Suprapubic skin (tissue), 4 donors: ENCODE measurements at regions not wholly inside any gene's neighbourhood (a gene's known extent, or its start where the extent isn't known, plus 50 kb on each side); places are given as distances from the start of the nearest gene placed in this dataset.

Source experiments
- DNase-seq, 2 donors: peaks; one replicate each; pipeline ENCODE4 v3.0.0-alpha.2; 2019; ENCODE audit warnings: low spot score in 2 of 2
- H3K27ac ChIP-seq: fragments of 200-600 bp; sonication (generic); one replicate; pipeline ENCODE4 v1.5.1; 2019
- H3K27me3 ChIP-seq: fragments of 200-600 bp; sonication (generic); one replicate; pipeline ENCODE4 v1.5.1; 2019
- H3K36me3 ChIP-seq: fragments of 200-600 bp; sonication (generic); one replicate; pipeline ENCODE4 v1.5.1; 2019
- H3K4me1 ChIP-seq: fragments of 200-600 bp; sonication (generic); one replicate; pipeline ENCODE4 v1.5.1; 2019
- H3K4me3 ChIP-seq: fragments of 200-600 bp; sonication (generic); one replicate; pipeline ENCODE4 v1.5.1; 2019; ENCODE audit warnings: mild to moderate bottlenecking
- H3K9me3 ChIP-seq: fragments of 200-600 bp; sonication (generic); one replicate; pipeline ENCODE4 v1.5.1; 2019
- EP300 ChIP-seq: sonication (generic); formaldehyde crosslinking; IDR thresholded peaks from one replicate; pipeline ENCODE4 v1.6.1; 2017; ENCODE audit warnings: antibody characterized with exemption
- POLR2A ChIP-seq, 2 donors: fragments of 450-650 bp; IDR thresholded peaks; one replicate each; pipeline ENCODE4 v1.6.1; 2017; ENCODE audit warnings: antibody characterized with exemption in 2 of 2, mild to moderate bottlenecking in 2 of 2, moderate library complexity in 2 of 2
- POLR2AphosphoS5 ChIP-seq, 3 donors: sonication (generic); formaldehyde crosslinking; IDR thresholded peaks; one replicate each; pipeline ENCODE4 v1.6.1; 2017; ENCODE audit warnings: antibody characterized with exemption in 3 of 3
- WGBS: methylation state at CpG from one replicate; pipeline ENCODE4 v1.1.5; 2018; 5-methylcytosine and 5-hydroxymethylcytosine counted together
- TF ChIP-seq, protein P1 (sequence below), 2 donors: fragments of 200-600 bp in 1 of 2; fragments of 450-650 bp in 1 of 2; sonication (generic) in 1 of 2; IDR thresholded peaks; one replicate each; pipeline ENCODE4 v1.5.1; 2016 to 2019; ENCODE audit warnings: antibody characterized with exemption in 2 of 2, mild to moderate bottlenecking in 1 of 2, moderate library complexity in 1 of 2

DNA sequence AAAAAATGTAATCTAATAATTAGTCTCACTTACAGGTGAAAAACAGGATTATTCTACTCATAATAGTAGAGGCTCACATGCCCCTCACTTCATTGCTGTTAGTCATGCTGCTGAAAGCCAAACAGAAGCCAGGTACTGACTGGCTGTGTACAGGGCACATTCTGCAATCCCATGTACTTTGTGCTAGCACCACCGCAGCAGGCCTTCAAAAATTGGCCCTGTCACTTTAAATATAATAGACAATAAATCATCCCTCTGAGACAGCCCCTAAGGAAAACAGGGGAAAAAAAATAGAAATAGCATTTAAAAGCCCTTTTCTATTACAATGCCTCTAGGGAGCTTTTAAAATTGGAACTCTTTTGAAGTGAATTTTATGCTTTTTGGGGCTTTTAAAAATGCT, 723.8 kb downstream of the TUSC7 start:
- H3K27me3 ChIP-seq = no peaks in the 10 kb centered on the region
- no peaks in the 10 kb centered on the region for H3K36me3 ChIP-seq
- H3K9me3 ChIP-seq = no peaks in the 10 kb centered on the region
- TF ChIP-seq POLR2AphosphoS5 (IDR thresholded peaks at IDR 0.05) = no peak
- TF ChIP-seq, protein P1, sequence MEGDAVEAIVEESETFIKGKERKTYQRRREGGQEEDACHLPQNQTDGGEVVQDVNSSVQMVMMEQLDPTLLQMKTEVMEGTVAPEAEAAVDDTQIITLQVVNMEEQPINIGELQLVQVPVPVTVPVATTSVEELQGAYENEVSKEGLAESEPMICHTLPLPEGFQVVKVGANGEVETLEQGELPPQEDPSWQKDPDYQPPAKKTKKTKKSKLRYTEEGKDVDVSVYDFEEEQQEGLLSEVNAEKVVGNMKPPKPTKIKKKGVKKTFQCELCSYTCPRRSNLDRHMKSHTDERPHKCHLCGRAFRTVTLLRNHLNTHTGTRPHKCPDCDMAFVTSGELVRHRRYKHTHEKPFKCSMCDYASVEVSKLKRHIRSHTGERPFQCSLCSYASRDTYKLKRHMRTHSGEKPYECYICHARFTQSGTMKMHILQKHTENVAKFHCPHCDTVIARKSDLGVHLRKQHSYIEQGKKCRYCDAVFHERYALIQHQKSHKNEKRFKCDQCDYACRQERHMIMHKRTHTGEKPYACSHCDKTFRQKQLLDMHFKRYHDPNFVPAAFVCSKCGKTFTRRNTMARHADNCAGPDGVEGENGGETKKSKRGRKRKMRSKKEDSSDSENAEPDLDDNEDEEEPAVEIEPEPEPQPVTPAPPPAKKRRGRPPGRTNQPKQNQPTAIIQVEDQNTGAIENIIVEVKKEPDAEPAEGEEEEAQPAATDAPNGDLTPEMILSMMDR (IDR thresholded peaks at IDR 0.05) = no peak
- TF ChIP-seq POLR2A (IDR thresholded peaks at IDR 0.05) = no peak
- TF ChIP-seq EP300 = no peak
- no peak overlapping the region for H3K27ac ChIP-seq
- no peak for DNase-seq
- no peak overlapping the region for H3K4me3 ChIP-seq
- WGBS = 28% methylated on average over 1 of the region's 1 CpG
- H3K4me1 ChIP-seq = no peaks in the 10 kb centered on the region

DNA sequence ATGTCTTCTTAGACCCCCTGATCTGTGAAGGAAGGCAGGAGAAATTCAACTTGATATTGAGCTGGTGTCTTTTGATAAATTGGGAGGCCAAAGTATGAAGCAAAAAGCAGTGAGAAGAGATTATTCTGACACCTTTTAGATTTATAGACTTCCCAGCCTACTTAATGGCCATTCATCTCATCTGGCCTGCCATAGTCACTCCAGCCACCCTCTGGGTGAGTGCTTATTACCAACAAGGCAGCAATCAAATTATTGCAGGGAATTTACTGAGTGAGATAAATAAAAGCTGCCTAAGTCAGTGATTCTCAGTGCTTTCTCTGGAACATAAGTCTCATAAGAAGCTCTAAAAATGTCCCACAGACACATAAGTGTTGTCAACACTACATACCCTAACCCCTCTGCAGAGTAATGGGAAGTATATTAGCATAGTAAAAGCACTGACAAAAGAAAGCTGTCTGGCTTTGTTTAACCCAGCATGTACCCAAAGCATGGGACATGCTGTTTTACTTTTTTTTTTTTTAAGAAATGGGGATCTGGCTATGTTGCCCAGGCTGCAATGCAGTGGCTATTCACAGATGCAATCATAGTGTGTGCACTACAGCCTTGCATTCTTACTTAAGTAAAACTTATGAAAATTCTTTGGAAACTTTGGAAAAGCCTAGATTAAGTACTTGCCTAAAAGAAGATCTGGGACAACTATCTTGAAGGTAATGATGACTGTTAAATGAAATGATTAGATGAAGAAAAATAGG, 725.3 kb downstream of the TUSC7 start:
- Histone ChIP-seq H3K27ac (no peak overlapping the region), H3K36me3 (no peaks in the 10 kb centered on the region), H3K4me3 (no peak overlapping the region), H3K9me3 (no peaks in the 10 kb centered on the region), H3K27me3 (no peaks in the 10 kb centered on the region), H3K4me1 (no peaks in the 10 kb centered on the region)
- TF ChIP-seq POLR2AphosphoS5 (IDR thresholded peaks at IDR 0.05) (no peak), EP300 (no peak), POLR2A (IDR thresholded peaks at IDR 0.05) (no peak)
- TF ChIP-seq, protein P1 (IDR thresholded peaks at IDR 0.05) = no peak
- DNase-seq = no peak

DNA sequence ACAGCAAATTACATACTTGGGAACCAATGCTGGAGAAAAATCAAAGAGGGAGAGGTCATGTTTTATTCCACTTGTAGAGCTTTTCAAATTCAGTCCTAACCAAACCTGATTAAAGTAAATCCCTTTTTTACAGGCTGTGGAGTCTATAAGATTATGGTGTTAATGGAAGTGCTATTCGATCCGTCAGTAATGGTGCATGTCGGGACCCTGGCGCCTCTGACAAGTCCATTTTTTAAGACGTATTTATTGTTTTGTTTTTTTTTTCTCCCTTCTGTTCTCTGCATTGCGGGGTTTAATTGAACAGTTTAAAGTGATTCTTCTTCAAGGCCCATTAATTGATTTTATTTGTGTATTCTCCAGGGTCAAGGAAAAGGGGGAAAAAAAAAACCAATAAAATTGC, 725.9 kb downstream of the TUSC7 start:
- TF ChIP-seq POLR2AphosphoS5 (IDR thresholded peaks at IDR 0.05) (no peak), POLR2A (IDR thresholded peaks at IDR 0.05) (no peak), EP300 (no peak)
- TF ChIP-seq, protein P1 (IDR thresholded peaks at IDR 0.05) = no peak
- Histone ChIP-seq H3K27ac (no peak overlapping the region), H3K4me1 (no peaks in the 10 kb centered on the region), H3K4me3 (no peak overlapping the region), H3K9me3 (no peaks in the 10 kb centered on the region), H3K27me3 (no peaks in the 10 kb centered on the region), H3K36me3 (no peaks in the 10 kb centered on the region)
- DNase-seq = no peak
- WGBS = 93% methylated on average over 6 of the region's 6 CpGs

DNA sequence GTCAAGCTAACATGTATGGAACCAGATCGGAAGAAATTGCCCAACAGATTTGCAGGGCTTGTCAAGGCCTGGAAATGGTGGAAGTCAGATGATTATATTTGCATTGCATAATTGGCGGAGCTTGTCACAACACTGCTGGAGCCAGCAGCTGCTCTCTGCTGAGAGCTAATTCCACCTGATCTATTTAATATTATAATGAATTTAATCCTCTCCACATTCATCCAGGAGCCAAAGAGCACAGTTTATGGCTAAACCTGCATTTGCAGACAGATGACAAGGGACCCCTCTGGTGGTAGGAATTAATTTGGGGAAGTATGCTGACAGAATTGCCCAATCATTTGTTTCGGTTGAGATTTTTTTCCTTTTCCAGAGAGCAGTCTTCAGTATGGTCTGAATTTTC, 730.2 kb downstream of the TUSC7 start:
- no peak overlapping the region for H3K27ac ChIP-seq

DNA sequence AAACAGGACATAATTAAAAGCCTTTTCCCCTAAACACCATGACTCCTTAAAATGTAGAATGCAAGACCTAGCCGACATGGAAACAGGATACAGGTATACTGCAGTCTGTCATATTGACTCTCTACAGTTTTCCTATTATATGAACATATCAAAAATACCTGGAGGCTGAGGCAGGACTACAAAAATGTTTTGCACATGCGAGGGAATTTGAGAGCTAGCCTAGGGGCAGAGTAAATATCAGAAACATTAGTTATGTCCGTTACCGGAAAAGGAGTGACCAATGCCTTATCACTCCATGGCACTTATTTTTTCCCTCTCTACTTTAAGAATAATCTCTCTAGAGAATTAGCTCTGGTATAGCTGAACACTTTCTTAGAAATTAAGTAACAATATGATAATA, 732.3 kb downstream of the TUSC7 start:
- no peak for TF ChIP-seq POLR2AphosphoS5 (IDR thresholded peaks at IDR 0.05)
- no peak for TF ChIP-seq EP300
- TF ChIP-seq, protein P1 (IDR thresholded peaks at IDR 0.05) = no peak
- no peak for TF ChIP-seq POLR2A (IDR thresholded peaks at IDR 0.05)

More for the DNA sequence above, 730.2 kb downstream of the TUSC7 start:
- H3K9me3 ChIP-seq = no peaks in the 10 kb centered on the region
- TF ChIP-seq POLR2A (IDR thresholded peaks at IDR 0.05) (no peak), EP300 (no peak), POLR2AphosphoS5 (IDR thresholded peaks at IDR 0.05) (no peak)
- TF ChIP-seq, protein P1 (IDR thresholded peaks at IDR 0.05) = no peak
- no peak for DNase-seq
- no peaks in the 10 kb centered on the region for H3K4me1 ChIP-seq
- no peaks in the 10 kb centered on the region for H3K27me3 ChIP-seq
- 37% methylated on average over 3 of the region's 3 CpGs for WGBS
- H3K4me3 ChIP-seq = no peak overlapping the region
- no peaks in the 10 kb centered on the region for H3K36me3 ChIP-seq

More for the DNA sequence above, 732.3 kb downstream of the TUSC7 start:
- Histone ChIP-seq H3K36me3 (no peaks in the 10 kb centered on the region), H3K4me3 (no peak overlapping the region), H3K27me3 (no peaks in the 10 kb centered on the region), H3K9me3 (no peaks in the 10 kb centered on the region), H3K4me1 (no peaks in the 10 kb centered on the region), H3K27ac (no peak overlapping the region)
- no peak for DNase-seq
- 42% methylated on average over 4 of the region's 4 CpGs for WGBS
